Spleen (tissue), 7 donors: ENCODE measurements at regions not wholly inside any gene's neighbourhood (a gene's known extent, or its start where the extent isn't known, plus 50 kb on each side); places are given as distances from the start of the nearest gene placed in this dataset.

Experiments used
- CTCF ChIP-seq, 11 experiments: fragments of 200-600 bp in 7 of 11; fragments of 450-650 bp in 4 of 11; sonication (generic) in 4 of 11; IDR thresholded peaks in 8 of 11; conservative IDR thresholded peaks in 3 of 11; 1 replicate in 7 of 11; 2 replicates in 4 of 11; pipeline versions ENCODE4 v1.4.0 to v1.8.0; 2016 to 2021; ENCODE audit warnings: antibody characterized with exemption in 11 of 11, inconsistent platforms in 4 of 11, mild to moderate bottlenecking in 1 of 11
- POLR2A ChIP-seq, 3 donors: fragments of 450-650 bp; IDR thresholded peaks; one replicate each; pipeline ENCODE4 v1.5.1; 2017; ENCODE audit warnings: antibody characterized with exemption in 3 of 3, mild to moderate bottlenecking in 1 of 3
- donor health status: DM: no; HTN: no; CAD: no; lungs with moderate emphysema.
- donor health status: DM: no; HTN: no; CAD: no.
- donor health status: DM: no; HTN: no; CAD: no.

GRCh38 chr2:9087121-9087681 is 83.7 kb upstream of the MBOAT2 start:
- TF ChIP-seq POLR2A (IDR thresholded peaks at IDR 0.05) = no peak
- TF ChIP-seq CTCF (IDR thresholded peaks at IDR 0.05 in 8 of 11, conservative IDR thresholded peaks at IDR 0.05 in 3 of 11) = no peak
